Prostate gland (tissue), 2 donors: ENCODE measurements at regions not wholly inside any gene's neighbourhood (a gene's known extent, or its start where the extent isn't known, plus 50 kb on each side); places are given as distances from the start of the nearest gene placed in this dataset.

Source experiments
- DNase-seq: peaks from one replicate; pipeline ENCODE4 v3.0.0-alpha.2; 2019; ENCODE audit warnings: low spot score
- H3K27ac ChIP-seq, 2 donors: fragments of 200-600 bp; sonication (generic); 2 replicates each; pipeline ENCODE4 v1.5.1; 2017 to 2019
- H3K27me3 ChIP-seq: fragments of 200-600 bp; sonication (generic); replicated peaks from 2 replicates; pipeline ENCODE4 v1.5.1; 2019; ENCODE audit not compliant: insufficient read depth
- H3K36me3 ChIP-seq, 2 donors: fragments of 200-600 bp; sonication (generic); 1 replicate in 1 of 2; 2 replicates in 1 of 2; pipeline versions ENCODE4 v1.5.1 to v1.8.1; 2017 to 2019
- H3K4me1 ChIP-seq: fragments of 200-600 bp; sonication (generic); replicated peaks from 2 replicates; pipeline ENCODE4 v1.5.1; 2019
- H3K4me3 ChIP-seq, 2 donors: fragments of 200-600 bp; sonication (generic); 2 replicates each; pipeline ENCODE4 v1.5.1; 2017 to 2019
- H3K9me3 ChIP-seq: fragments of 200-600 bp; sonication (generic); 2 replicates; pipeline ENCODE4 v1.5.1; 2017
- POLR2A ChIP-seq: fragments of 450-650 bp; IDR thresholded peaks from one replicate; pipeline ENCODE4 v1.6.1; 2016; ENCODE audit warnings: antibody characterized with exemption, mild to moderate bottlenecking
- POLR2AphosphoS5 ChIP-seq: sonication (generic); formaldehyde crosslinking; IDR thresholded peaks from one replicate; pipeline ENCODE4 v1.6.1; 2017; ENCODE audit warnings: antibody characterized with exemption
- WGBS: methylation state at CpG from one replicate; pipeline ENCODE4 v1.1.5; 2018; 5-methylcytosine and 5-hydroxymethylcytosine counted together
- intact Hi-C: fragments of 100-400 bp; cut with DNase I; formaldehyde crosslinking; loops from one replicate; pipeline ENCODE4 v1.14.2; 2022
- TF ChIP-seq, protein P1 (sequence below), 4 experiments: fragments of 200-600 bp in 2 of 4; fragments of 450-650 bp in 2 of 4; sonication (generic) in 2 of 4; IDR thresholded peaks; 1 replicate in 3 of 4; 2 replicates in 1 of 4; pipeline ENCODE4 v1.5.1; 2016 to 2019; ENCODE audit warnings: antibody characterized with exemption in 4 of 4, mild to moderate bottlenecking in 2 of 4, moderate library complexity in 2 of 4

DNA sequence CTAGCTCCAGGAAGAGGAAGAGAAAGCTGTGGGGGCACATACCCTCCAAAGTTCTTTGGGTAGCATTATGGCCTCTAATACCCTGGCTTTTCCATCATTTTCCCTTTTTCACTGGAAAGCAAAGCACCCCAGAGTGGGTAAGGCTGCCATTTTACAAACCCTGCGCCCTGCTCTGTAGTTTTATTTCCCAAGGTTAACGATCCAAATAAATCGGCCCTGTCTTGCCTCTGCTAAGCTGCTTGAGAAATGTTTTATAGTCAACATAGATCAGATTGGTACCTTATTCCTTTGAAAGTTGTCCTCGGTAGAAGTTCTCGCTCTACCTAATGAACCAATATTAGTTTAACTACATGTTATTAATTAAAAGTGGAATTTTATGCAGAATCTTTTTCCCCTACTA is 328.2 kb downstream of the NPIPA8 start:
- intact Hi-C loops = no loop called here
- 52% methylated on average over 5 of the region's 5 CpGs for WGBS

DNA sequence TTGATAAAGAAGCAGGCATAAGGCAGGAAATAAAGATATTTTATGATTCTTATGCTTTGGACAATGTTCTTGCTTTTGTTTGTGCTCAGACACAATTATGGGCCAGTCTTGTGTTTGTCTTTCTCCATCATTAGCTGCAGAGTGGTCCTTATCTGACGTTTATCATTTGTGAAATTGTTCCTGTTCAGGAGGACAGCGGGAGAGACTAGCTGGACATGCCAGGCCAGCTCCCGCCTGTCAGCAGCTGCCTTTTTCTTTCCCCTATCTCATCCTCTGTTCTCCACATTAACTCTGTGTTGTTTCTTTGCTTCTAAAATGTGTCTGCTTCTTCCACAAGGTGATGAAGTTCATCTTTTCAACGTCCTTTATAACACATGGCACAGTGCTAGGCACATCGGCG is 333.5 kb downstream of the NPIPA8 start:
- no peak for DNase-seq
- H3K27me3 ChIP-seq = no peaks in the 10 kb centered on the region
- WGBS = 58% methylated on average over 6 of the region's 6 CpGs
- H3K27ac ChIP-seq = no peak overlapping the region
- intact Hi-C loops = no loop called here
- no peaks in the 10 kb centered on the region for H3K9me3 ChIP-seq
- H3K4me3 ChIP-seq = no peak overlapping the region
- no peaks in the 10 kb centered on the region for H3K36me3 ChIP-seq
- no peaks in the 10 kb centered on the region for H3K4me1 ChIP-seq
- TF ChIP-seq POLR2AphosphoS5 = no peak
- no peak for TF ChIP-seq POLR2A
- TF ChIP-seq, protein P1, sequence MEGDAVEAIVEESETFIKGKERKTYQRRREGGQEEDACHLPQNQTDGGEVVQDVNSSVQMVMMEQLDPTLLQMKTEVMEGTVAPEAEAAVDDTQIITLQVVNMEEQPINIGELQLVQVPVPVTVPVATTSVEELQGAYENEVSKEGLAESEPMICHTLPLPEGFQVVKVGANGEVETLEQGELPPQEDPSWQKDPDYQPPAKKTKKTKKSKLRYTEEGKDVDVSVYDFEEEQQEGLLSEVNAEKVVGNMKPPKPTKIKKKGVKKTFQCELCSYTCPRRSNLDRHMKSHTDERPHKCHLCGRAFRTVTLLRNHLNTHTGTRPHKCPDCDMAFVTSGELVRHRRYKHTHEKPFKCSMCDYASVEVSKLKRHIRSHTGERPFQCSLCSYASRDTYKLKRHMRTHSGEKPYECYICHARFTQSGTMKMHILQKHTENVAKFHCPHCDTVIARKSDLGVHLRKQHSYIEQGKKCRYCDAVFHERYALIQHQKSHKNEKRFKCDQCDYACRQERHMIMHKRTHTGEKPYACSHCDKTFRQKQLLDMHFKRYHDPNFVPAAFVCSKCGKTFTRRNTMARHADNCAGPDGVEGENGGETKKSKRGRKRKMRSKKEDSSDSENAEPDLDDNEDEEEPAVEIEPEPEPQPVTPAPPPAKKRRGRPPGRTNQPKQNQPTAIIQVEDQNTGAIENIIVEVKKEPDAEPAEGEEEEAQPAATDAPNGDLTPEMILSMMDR (IDR thresholded peaks at IDR 0.05) = no peak

More for the DNA sequence above, 328.2 kb downstream of the NPIPA8 start:
- TF ChIP-seq POLR2A (no peak), POLR2AphosphoS5 (no peak)
- TF ChIP-seq, protein P1 (IDR thresholded peaks at IDR 0.05) = no peak
- Histone ChIP-seq H3K4me1 (no peaks in the 10 kb centered on the region), H3K36me3 (no peaks in the 10 kb centered on the region), H3K9me3 (no peaks in the 10 kb centered on the region), H3K4me3 (no peak overlapping the region), H3K27ac (no peak overlapping the region), H3K27me3 (no peaks in the 10 kb centered on the region)
- no peak for DNase-seq

DNA sequence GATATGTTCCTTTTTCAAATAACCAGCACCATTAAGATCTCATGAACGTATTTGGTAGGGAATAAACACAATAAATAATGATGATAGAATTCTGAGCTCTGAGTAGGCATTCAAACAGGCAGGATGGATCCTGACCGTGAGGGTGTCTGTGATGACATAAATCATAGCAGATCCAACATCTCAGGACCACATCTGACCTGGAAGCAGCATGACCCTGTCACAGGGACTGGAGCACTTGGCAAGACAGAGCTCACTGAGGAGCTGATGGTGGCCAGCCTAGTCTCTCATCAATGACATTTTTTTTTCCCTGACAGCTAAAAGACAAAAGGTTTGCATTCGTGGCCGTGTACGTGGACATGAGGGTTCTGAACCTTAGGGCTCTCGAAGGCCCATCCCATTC is 337.5 kb downstream of the NPIPA8 start:
- Histone ChIP-seq H3K27me3 (no peaks in the 10 kb centered on the region), H3K4me1 (no peaks in the 10 kb centered on the region), H3K4me3 (no peak overlapping the region), H3K27ac (no peak overlapping the region), H3K9me3 (no peaks in the 10 kb centered on the region), H3K36me3 (no peaks in the 10 kb centered on the region)
- TF ChIP-seq, protein P1 (IDR thresholded peaks at IDR 0.05) = no peak
- no peak for TF ChIP-seq POLR2A
- TF ChIP-seq POLR2AphosphoS5 = no peak
- intact Hi-C loops = no loop called here
- no peak for DNase-seq
- 76% methylated on average over 6 of the region's 6 CpGs for WGBS

DNA sequence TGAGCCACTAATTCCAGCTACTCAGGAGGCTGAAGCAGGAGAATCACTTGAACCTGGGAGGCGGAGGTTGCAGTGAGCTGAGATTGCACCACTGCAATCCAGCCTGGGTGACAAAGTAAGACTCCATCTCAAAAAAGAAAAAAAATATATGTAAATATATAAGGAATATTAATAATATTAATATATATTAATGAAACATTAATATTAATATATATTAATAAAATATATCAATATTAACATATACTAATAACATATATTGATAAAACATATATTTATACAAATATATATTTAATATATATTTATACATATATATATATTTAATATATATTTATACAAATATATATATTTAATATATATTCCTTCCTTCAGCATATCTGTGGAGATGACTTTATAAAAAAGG is 338.0 kb downstream of the NPIPA8 start:
- 94% methylated on average over 1 of the region's 1 CpG for WGBS
- DNase-seq = no peak
- H3K27me3 ChIP-seq = no peaks in the 10 kb centered on the region
- no peak overlapping the region for H3K4me3 ChIP-seq
- H3K4me1 ChIP-seq = no peaks in the 10 kb centered on the region
- intact Hi-C loops = no loop called here
- TF ChIP-seq POLR2A = no peak
- TF ChIP-seq, protein P1 (IDR thresholded peaks at IDR 0.05) = no peak
- TF ChIP-seq POLR2AphosphoS5 = no peak
- H3K27ac ChIP-seq = no peak overlapping the region
- no peaks in the 10 kb centered on the region for H3K9me3 ChIP-seq
- no peaks in the 10 kb centered on the region for H3K36me3 ChIP-seq

DNA sequence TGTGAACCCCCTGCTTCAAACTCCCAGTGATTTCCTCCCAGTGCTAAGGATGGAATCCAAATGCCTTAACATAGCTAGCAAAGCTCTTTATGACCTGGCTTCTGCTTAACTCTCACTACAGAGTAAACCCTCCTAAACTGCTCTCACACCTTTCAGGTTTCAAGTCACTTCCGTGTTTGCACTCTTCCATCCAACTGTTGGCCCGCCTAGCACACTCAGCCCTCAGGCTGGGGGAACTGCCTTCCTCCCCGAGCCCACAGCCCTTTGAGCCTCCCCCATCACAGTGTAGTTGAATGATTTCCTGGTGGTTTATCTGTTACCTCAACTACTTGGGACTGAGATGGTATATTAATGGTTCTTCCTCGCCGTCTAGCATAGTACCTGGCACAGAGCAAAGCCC is 342.5 kb downstream of the NPIPA8 start:
- Histone ChIP-seq H3K27ac (no peak overlapping the region), H3K9me3 (no peaks in the 10 kb centered on the region), H3K4me1 (no peaks in the 10 kb centered on the region), H3K4me3 (no peak overlapping the region), H3K27me3 (no peaks in the 10 kb centered on the region), H3K36me3 (no peaks in the 10 kb centered on the region)
- intact Hi-C loops = no loop called here
- TF ChIP-seq POLR2A (no peak), POLR2AphosphoS5 (no peak)
- TF ChIP-seq, protein P1 (IDR thresholded peaks at IDR 0.05) = no peak
- no peak for DNase-seq
- 20% methylated on average over 5 of the region's 5 CpGs for WGBS
